GM19455 (cell line): ENCODE measurements at regions not wholly inside any gene's neighbourhood (a gene's known extent, or its start where the extent isn't known, plus 50 kb on each side); places are given as distances from the start of the nearest gene placed in this dataset.

ENCODE experiments used
- ATAC-seq: cut with Tn5 transposase; IDR thresholded peaks from one replicate; pipeline ENCODE4 v1.9.1; 2021; ENCODE audit not compliant: unreplicated experiment

DNA sequence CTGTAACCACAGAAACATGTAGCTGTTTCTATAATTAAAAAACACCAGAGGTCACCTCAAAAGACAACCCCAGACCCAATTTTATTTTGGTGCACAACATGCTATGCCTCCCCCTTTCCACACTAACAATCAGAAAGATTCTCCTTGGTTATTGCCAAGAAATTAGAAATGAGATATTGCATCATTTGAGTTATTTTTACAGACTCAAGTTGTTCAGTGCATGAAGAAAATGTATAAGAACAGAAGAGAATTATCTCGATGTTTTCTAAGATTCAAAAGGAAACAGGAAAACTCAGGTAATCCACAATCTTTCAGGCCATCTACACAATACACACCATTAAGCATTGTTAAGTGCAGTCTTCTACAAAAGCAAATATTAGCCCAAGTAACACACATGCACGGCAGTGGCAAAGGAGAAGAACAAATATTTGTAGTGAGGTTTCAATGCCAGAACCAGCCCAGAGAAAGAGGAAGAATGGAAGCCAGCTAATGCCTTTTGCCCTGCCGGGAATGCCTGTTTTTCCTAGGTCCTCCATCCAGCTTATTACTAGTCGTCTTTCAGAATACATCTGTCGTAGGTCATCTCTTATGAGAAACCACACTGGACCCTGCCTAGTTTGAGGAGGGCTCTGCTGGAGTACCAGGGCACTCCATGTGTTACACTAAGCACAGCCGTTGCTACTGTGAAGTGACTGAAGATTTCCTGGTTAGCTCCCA, 67.6 kb upstream of the C1GALT1 start:
- no peak for ATAC-seq

DNA sequence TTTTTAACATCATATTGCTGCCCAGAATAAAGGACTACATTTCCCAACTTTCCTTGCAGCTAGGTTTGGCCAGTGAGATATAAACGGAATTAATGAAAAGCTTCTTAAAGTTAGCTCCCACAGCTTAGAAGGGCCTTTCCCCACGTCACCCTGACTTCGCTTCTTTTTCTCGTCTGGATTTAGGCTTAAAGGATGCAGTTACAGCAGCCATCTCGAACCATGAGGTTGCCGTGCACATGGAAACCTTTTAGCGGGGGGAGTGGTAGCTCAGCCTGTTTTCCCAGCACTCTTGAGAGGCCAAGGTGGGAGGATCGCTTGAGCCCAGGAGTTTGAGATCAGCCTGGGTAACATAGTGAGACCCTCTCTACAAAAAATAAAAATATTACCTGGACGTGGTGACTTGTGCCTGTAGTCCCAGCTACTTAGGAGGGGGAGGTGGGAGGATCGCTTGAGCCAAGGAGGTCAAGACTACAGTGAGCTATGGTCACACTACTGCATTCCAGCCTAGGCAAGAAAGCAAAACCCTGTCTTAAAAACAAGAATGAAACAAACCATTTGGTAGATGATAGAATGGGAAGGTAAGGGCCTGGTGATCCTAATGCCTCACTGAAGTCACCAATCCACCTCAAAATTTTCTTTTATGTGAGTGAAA, 64.3 kb upstream of the C1GALT1 start:
- no peak for ATAC-seq

DNA sequence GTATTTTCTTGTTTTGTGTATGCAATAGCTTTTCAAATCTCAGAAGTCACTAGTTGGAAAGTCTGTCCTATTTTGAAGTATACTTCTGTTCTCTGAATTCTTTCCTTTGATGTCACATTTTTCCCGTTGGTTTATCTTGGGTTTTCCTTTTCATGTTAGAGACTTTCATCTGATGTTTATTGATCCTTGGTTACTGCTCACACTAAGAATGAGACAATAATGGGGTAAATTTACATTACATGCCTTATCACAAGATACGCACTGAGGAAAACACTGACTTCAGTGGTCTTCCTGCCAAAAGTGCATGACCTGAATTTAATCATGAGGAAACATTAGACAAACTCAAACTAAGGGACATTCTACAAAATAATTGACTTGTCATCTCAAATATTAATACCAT, 63.5 kb upstream of the C1GALT1 start:
- no peak for ATAC-seq

DNA sequence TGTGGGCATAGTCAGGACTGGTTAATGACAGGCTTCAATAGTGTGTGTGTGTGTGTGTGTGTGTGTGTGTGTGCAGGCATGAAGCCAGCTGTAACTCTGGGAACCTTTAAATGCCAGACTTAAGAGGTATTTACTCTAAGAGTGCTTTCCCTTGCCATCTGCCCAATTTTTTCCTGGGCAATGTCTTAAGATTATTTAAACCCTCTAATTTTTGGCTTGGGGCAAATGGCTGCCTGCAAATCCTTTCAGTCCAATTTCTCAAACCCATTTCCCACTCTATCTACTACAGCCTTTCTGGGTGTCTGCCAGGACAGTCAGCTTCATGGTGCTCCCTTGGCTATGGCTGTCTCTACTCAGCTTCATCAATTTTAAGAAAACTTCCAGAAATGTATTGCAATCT, 62.6 kb upstream of the C1GALT1 start:
- no peak for ATAC-seq

DNA sequence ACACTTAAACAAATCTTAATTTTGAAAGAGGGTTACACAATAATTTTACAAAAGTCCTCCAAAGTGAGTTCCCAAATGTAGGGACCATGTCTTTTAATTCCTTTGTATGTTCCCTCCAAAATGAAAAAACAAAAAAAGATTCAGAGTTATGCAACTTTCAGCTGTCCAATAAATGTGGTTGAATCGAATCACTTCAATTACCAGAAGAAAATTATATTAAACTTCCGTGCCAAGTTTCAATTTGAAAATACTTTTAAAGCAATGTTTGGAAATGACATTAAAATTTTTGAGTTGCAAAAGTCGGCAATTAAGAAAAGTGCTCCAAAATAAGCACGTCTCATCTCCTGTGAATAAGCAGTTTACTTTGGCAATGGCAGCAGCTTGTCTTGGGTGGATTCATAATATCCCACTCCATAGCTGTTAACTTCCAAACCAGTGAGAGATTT, 60.3 kb upstream of the C1GALT1 start:
- no peak for ATAC-seq

DNA sequence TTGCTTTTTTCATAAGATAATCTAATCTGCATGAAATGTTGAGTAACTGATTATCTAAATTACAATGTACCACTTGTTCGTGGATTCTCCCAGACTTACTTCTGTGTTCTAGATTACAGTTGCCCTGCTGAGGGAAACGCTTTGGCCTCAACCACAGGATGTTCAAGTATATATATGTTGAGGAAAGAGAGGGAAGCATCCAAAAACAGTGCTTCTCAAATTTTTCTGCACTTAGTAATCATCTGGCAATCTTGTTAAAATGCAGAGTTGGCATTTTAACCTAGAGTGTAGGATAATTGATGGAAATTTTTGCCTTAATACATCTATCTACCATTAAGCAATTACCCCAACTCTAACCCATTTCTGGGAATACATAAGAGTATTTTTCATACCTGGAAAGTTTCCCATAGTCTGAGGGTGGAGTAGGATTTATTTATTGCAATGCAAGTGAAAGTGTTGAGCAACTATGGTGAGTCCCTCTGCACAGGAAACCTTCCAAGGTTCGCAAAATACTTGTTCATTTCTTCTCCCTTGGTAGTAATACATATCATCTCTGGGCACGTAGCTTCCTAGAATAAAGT, 59.6 kb upstream of the C1GALT1 start:
- no peak for ATAC-seq

DNA sequence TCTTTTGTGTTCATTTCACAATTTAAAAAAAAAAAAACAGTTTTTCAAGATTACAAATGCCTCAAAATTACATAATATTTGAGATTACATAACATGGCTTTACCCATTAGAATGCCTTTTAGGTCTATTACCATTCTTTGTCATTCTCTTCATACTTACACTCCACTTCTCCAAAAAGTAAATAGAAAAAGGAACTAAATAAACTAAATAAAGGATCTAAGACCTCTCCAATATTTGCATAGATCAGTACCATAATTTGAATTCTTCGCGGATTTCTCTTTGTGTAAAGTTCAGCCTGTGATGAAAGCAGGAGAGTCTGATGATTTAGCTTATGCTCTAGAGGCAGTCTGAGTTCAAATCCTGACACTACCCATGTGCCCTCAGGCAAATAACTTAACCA, 56.4 kb upstream of the C1GALT1 start:
- no peak for ATAC-seq

DNA sequence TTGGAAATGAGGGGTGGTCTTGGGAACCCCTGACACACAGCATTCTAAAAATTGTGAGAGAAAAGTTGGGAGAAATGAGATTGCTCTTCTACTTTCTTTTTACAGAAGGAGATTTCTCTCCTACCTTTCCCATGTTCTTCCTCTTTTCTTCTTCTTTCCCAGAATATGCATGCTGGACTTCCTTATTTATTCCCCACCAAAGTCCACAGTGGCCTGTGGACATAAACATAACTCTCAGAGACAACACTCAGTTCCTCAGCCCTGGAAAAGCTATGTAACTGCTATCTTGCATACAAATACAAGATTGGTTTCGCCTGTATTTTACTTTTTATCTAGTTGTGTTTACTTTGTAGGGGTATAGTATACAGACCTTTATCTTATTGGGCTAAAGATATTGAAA, 54.6 kb upstream of the C1GALT1 start:
- ATAC-seq = no peak

DNA sequence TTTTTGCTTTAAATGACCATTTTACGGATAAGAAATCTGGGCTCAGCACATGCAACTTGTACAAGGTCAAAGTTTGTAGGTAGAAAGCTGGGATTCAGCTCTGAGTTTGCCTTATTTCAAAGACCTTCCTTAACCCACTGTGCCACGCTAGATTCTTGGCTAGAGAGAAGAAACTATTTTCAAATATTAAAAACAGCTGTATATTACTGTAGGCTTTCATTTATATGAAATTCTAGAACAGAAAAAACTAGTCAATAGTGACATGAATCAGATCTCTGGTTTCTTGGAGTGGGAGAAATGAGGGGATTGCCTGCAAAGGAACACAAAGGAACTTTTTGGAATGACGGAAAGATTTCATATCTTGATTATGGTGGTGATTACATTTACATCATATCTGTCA, 53.0 kb upstream of the C1GALT1 start:
- no peak for ATAC-seq

DNA sequence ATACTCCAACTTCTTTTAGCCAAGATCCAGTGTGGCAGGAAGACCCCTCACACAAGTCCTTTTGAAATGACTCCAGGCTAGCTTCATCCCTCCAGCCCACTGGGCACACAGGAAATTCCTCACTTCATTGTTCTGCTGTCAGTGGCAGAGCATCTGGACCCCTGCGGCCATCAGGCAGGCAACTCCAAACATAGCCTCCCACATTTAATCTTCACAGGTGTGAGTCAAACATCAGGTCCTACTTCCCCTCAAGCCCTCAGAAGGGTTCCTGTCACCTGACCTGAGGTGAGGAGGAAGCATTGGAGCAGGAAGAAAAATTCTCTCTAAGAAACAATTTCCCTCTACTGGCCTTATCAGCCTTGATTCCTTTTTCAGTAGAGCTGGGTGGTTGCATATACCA, 51.1 kb upstream of the C1GALT1 start:
- no peak for ATAC-seq
